H1 (cell line): ENCODE measurements at regions not wholly inside any gene's neighbourhood (a gene's known extent, or its start where the extent isn't known, plus 50 kb on each side); places are given as distances from the start of the nearest gene placed in this dataset.

Experiments used
- CTCF ChIA-PET: fragments of 300-600 bp; sonication (Branson Sonifier 250); formaldehyde crosslinking; loops from one replicate; lab custom pipeline; 2021; ENCODE audit not compliant: partially characterized antibody; lab: Charles Lee
- POLR2A ChIA-PET: fragments of 300-600 bp; sonication (Branson Sonifier 250); formaldehyde crosslinking; loops from one replicate; lab custom pipeline; 2021; ENCODE audit warnings: inconsistent platforms; ENCODE audit not compliant: partially characterized antibody; lab: Charles Lee
- DNase-seq, 2 experiments: peaks; one replicate each; pipeline versions ENCODE4 v3.0.0 to v3.0.0-alpha.2; 2010 to 2022; ENCODE audit warnings: low spot score in 2 of 2, low read depth in 1 of 2, mixed read lengths in 1 of 2
- FAIRE-seq: peaks from 2 replicates; lab custom pipeline; 2011; peaks lifted over from hg19 to GRCh38; lab: Jason Lieb, UNC
- H2AFZ ChIP-seq: 2 replicates; pipeline ENCODE4 v1.8.1; 2012; ENCODE audit warnings: low read length, inconsistent platforms
- H2AK5ac ChIP-seq: 2 replicates; pipeline ENCODE4 v1.6.1; 2013; ENCODE audit warnings: low read depth, low read length
- H2BK120ac ChIP-seq: replicated peaks from 2 replicates; pipeline ENCODE3; 2013; ENCODE audit warnings: low read depth, low read length, inconsistent platforms
- H2BK12ac ChIP-seq: 2 replicates; pipeline ENCODE4 v1.6.1; 2013; ENCODE audit warnings: low read depth, low read length
- H2BK15ac ChIP-seq: 2 replicates; pipeline ENCODE4 v1.6.1; 2013; ENCODE audit warnings: low read length
- H2BK20ac ChIP-seq: 2 replicates; pipeline ENCODE4 v1.6.1; 2013; ENCODE audit warnings: low read length
- H2BK5ac ChIP-seq: 2 replicates; pipeline ENCODE4 v1.6.1; 2013; ENCODE audit warnings: low read depth, low read length
- H3K14ac ChIP-seq: 2 replicates; pipeline ENCODE4 v1.6.1; 2013; ENCODE audit warnings: inconsistent platforms; ENCODE audit not compliant: insufficient read length
- H3K18ac ChIP-seq: 2 replicates; pipeline ENCODE4 v1.6.1; 2013; ENCODE audit warnings: low read length; ENCODE audit errors: extremely low read depth
- H3K23ac ChIP-seq: 2 replicates; pipeline ENCODE4 v1.6.1; 2013; ENCODE audit warnings: inconsistent platforms; ENCODE audit not compliant: insufficient read length
- H3K23me2 ChIP-seq: 2 replicates; pipeline ENCODE4 v1.6.1; 2013; ENCODE audit warnings: low read depth, low read length
- H3K27ac ChIP-seq: 2 replicates; pipeline ENCODE4 v1.6.1; 2011; ENCODE audit warnings: low read depth, low read length, inconsistent platforms
- H3K27me3 ChIP-seq, 4 experiments: replicated peaks in 1 of 4; 1 replicate in 1 of 4; 2 replicates in 3 of 4; pipeline versions ENCODE4 v1.6.1 to v1.8.1; 2011 to 2013; ENCODE audit warnings: low read length in 3 of 4, mild to moderate bottlenecking in 3 of 4, inconsistent platforms in 2 of 4, mixed read lengths in 2 of 4, moderate library complexity in 1 of 4; ENCODE audit not compliant: control insufficient read depth in 3 of 4, insufficient read depth in 3 of 4; ENCODE audit errors: extremely low read depth in 1 of 4
- H3K36me3 ChIP-seq, 4 experiments: 2 replicates each; pipeline versions ENCODE4 v1.6.1 to v1.8.1; 2011 to 2013; ENCODE audit warnings: mild to moderate bottlenecking in 4 of 4, low read length in 3 of 4, moderate library complexity in 2 of 4, control low read depth in 1 of 4, inconsistent platforms in 1 of 4; ENCODE audit not compliant: insufficient read depth in 4 of 4, control insufficient read depth in 2 of 4
- H3K4ac ChIP-seq: replicated peaks from 2 replicates; pipeline ENCODE3; 2013; ENCODE audit warnings: low read length, low read depth, mixed read lengths, inconsistent platforms; ENCODE audit not compliant: insufficient read length
- H3K4me1 ChIP-seq, 4 experiments: replicated peaks in 1 of 4; 1 replicate in 1 of 4; 2 replicates in 3 of 4; pipeline versions ENCODE4 v1.6.1 to v1.8.1; 2011 to 2013; ENCODE audit warnings: low read length in 3 of 4, inconsistent platforms in 2 of 4, mixed read lengths in 1 of 4; ENCODE audit not compliant: insufficient read depth in 4 of 4, control insufficient read depth in 3 of 4
- H3K4me2 ChIP-seq, 2 experiments: 2 replicates each; pipeline versions ENCODE4 v1.6.1 to v1.8.1; 2011 to 2013; ENCODE audit warnings: low read depth in 2 of 2, low read length in 2 of 2, control low read depth in 1 of 2, inconsistent platforms in 1 of 2, mild to moderate bottlenecking in 1 of 2; ENCODE audit not compliant: insufficient read depth in 1 of 2
- H3K4me3 ChIP-seq, 4 experiments: fragments of 200-600, 300-600 bp in 1 of 4; sonication (generic), shearing (Covaris generic), sonication (Bioruptor Twin) in 1 of 4; 2 replicates each; pipeline versions ENCODE4 v1.5.1 to v1.8.1; 2011 to 2016; ENCODE audit warnings: low read length in 4 of 4, low read depth in 3 of 4, control low read depth in 2 of 4, inconsistent platforms in 2 of 4, mild to moderate bottlenecking in 2 of 4, mixed read lengths in 1 of 4, moderate library complexity in 1 of 4; ENCODE audit not compliant: insufficient read depth in 2 of 4; ENCODE audit errors: extremely low read depth in 1 of 4
- H3K56ac ChIP-seq: replicated peaks from 2 replicates; pipeline ENCODE3; 2013; ENCODE audit warnings: low read depth, mild to moderate bottlenecking, mixed read lengths, low read length, inconsistent platforms; ENCODE audit not compliant: insufficient read length
- H3K79me1 ChIP-seq: 2 replicates; pipeline ENCODE4 v1.6.1; 2013; ENCODE audit warnings: low read depth, low read length, control low read depth
- H3K79me2 ChIP-seq, 2 experiments: 2 replicates each; pipeline versions ENCODE4 v1.6.1 to v1.8.1; 2012 to 2013; ENCODE audit warnings: low read length in 2 of 2, mild to moderate bottlenecking in 2 of 2, inconsistent platforms in 1 of 2; ENCODE audit not compliant: insufficient read depth in 2 of 2, control insufficient read depth in 1 of 2
- H3K9ac ChIP-seq, 4 experiments: replicated peaks in 1 of 4; 1 replicate in 1 of 4; 2 replicates in 3 of 4; pipeline versions ENCODE4 v1.6.1 to v1.8.1; 2011 to 2013; ENCODE audit warnings: low read depth in 3 of 4, low read length in 3 of 4, control low read depth in 2 of 4, mild to moderate bottlenecking in 2 of 4, moderate library complexity in 2 of 4, inconsistent platforms in 1 of 4; ENCODE audit errors: extremely low read depth in 1 of 4
- H3K9me3 ChIP-seq, 2 experiments: 2 replicates each; pipeline versions ENCODE4 v1.6.1 to v1.8.1; 2012 to 2013; ENCODE audit warnings: mild to moderate bottlenecking in 2 of 2, moderate library complexity in 2 of 2, control low read depth in 1 of 2, inconsistent platforms in 1 of 2, low read depth in 1 of 2, low read length in 1 of 2, mixed read lengths in 1 of 2; ENCODE audit not compliant: insufficient read depth in 2 of 2
- H4K20me1 ChIP-seq, 2 experiments: replicated peaks in 1 of 2; 2 replicates each; pipeline versions ENCODE3 to v1.8.1; 2011 to 2013; ENCODE audit warnings: inconsistent platforms in 2 of 2, low read length in 2 of 2, mild to moderate bottlenecking in 1 of 2; ENCODE audit not compliant: insufficient read depth in 2 of 2, control insufficient read depth in 1 of 2
- H4K5ac ChIP-seq: 2 replicates; pipeline ENCODE4 v1.6.1; 2013; ENCODE audit warnings: low read length, low read depth, mixed read lengths, inconsistent platforms; ENCODE audit not compliant: insufficient read length
- H4K8ac ChIP-seq: 2 replicates; pipeline ENCODE4 v1.8.0; 2013; ENCODE audit warnings: mild to moderate bottlenecking, moderate library complexity, low read length, inconsistent platforms; ENCODE audit not compliant: insufficient read depth; ENCODE audit errors: extremely low read depth
- H4K91ac ChIP-seq: replicated peaks from 2 replicates; pipeline ENCODE3; 2013; ENCODE audit warnings: low read length, mixed read lengths, inconsistent platforms; ENCODE audit not compliant: insufficient read length
- CREB1 ChIP-seq: IDR thresholded peaks from 2 replicates; pipeline ENCODE4 v1.6.1; 2012; ENCODE audit warnings: inconsistent platforms
- RFX5 ChIP-seq: IDR thresholded peaks from 2 replicates; pipeline ENCODE4 v1.6.1; 2011; ENCODE audit warnings: low read depth, low read length, improper control_type of control experiment, borderline replicate concordance
- WGBS, 2 experiments: shearing (Covaris generic) in 1 of 2; methylation state at CpG; one replicate each; pipeline versions ENCODE4 v1.1.6 to v1.1.7; 2013 to 2015; ENCODE audit warnings: low lambda C conversion rate in 2 of 2, mixed read lengths in 2 of 2, inconsistent platforms in 1 of 2, low coverage in 1 of 2, missing lambda C conversion rate in 1 of 2; ENCODE audit not compliant: insufficient replicate concordance in 2 of 2, insufficient coverage in 1 of 2, insufficient read length in 1 of 2; ENCODE audit errors: extremely low coverage in 1 of 2, missing lambda C conversion rate in 1 of 2; 5-methylcytosine and 5-hydroxymethylcytosine counted together

DNA sequence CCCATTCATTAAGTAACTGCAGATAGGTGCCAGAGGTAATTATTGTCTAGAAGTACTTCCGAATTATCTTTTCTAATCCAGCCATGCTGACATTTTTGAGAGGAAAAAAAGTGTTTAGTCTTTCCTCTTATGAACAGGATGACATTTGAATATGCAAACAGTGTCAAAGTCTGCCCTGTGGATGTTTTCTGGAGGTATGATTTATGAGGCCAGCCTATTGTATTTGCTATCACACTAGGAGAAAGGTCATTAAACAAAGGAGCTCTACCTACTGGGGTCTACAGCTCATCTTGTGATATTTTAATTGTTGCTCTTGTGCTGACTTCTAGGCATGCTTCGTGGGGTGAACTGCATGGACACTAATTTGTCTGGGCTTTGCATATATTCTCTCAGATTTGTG, 559.7 kb upstream of the CAMK1G start:
- 94% methylated on average over 2 of the region's 2 CpGs; no CpG with 5 or more reads in 1 of the 2 experiments for WGBS, 2 experiments
- Histone ChIP-seq H2BK120ac (no peak overlapping the region), H3K14ac (no peak overlapping the region), H3K36me3 (no peaks in the 10 kb centered on the region), H2BK15ac (no peak overlapping the region), H2AFZ (no peak overlapping the region), H2BK20ac (no peak overlapping the region), H3K23ac (no peak overlapping the region), H2BK12ac (no peak overlapping the region), H3K4me2 (no peak overlapping the region), H4K91ac (no peak overlapping the region), H3K79me2 (no peaks in the 10 kb centered on the region), H3K9ac (no peak overlapping the region), H3K9me3 (peaks cover 10 to 13% of the 10 kb centered on the region in 2 experiments), H2AK5ac (no peak overlapping the region), H3K18ac (no peak overlapping the region), H3K56ac (no peak overlapping the region), H3K27ac (no peak overlapping the region), H3K4ac (no peak overlapping the region), H4K20me1 (no peaks in the 10 kb centered on the region), H4K8ac (no peak overlapping the region), H3K4me1 (no peaks in the 10 kb centered on the region), H2BK5ac (no peak overlapping the region), H3K79me1 (no peaks in the 10 kb centered on the region), H3K27me3 (no peaks in the 10 kb centered on the region), H3K23me2 (no peaks in the 10 kb centered on the region), H3K4me3 (no peak overlapping the region), H4K5ac (no peak overlapping the region)
- FAIRE-seq (no peak), DNase-seq (no peak)
- POLR2A ChIA-PET = no interaction called here
- CTCF ChIA-PET = interaction anchor here (1.2 kb wide), 1 partner anchor 184 kb away, joined by 3 read pairs; no protein-coding TSS in a partner anchor
- TF ChIP-seq RFX5 = no peak
- no peak for TF ChIP-seq CREB1
